Kidney glomerular epithelial cell (primary cell): ENCODE measurements at regions not wholly inside any gene's neighbourhood (a gene's known extent, or its start where the extent isn't known, plus 50 kb on each side); places are given as distances from the start of the nearest gene placed in this dataset.
"Not testable (repeated sequence)": the region's sequence is repeated elsewhere in the genome, so short reads cannot be mapped to it uniquely, and the experiment has no call there.

Source experiments
- DNase-seq: peaks from one replicate; lab custom pipeline; 2025; lab: John Stamatoyannopoulos, UW

DNA sequence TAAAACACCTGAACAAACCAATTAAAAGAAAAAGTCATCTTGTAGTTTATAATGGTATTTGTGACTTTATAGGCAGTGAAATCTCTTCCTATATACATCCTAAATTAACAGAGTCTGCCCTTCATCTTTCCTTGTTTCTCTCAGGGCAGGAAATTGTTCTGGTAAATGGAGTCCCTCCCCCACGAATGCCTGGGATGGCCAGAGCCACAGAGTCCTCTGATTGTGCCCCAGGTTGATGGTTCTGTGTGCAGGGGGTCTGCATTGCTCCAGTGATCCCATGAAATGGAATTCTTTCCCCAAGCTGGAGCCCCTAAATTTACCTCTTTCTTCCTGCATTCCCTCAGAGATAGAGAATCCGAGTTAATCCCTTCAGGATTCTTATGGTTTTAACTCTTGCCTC, 155.5 kb downstream of the MTX2 start:
- no peak for DNase-seq

GRCh38 chr2:176427549-176427948, 158.3 kb downstream of the MTX2 start:
- DNase-seq: no peak

DNA sequence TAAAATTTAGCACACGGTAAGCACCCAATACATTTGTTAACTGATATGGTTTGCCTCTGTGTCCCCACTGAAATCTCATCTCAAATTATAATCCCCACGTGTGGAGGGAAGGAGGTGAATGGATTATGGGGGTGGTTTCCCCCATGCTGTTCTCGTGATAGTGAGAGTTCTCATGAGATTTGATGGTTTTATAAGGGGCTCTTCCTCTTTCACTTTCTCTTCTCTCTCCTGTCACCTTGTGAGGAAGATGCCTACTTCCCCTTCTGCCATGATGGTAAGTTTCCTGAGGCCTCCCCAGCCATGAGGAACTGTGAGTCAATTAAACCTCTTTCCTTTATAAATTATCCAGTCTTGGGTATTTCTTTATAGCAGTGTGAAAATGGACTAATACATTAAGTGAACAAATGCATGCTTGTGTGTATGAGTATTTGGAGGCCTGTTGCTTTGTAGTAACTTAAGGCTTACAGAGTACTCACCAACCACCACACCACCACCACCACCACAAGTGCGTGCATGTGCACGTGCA, 159.8 kb downstream of the MTX2 start:
- DNase-seq: not testable (repeated sequence)

GRCh38 chr2:176432434-176432833, 163.2 kb downstream of the MTX2 start:
- no peak for DNase-seq

GRCh38 chr2:176435729-176436128, 166.5 kb downstream of the MTX2 start:
- no peak for DNase-seq

DNA sequence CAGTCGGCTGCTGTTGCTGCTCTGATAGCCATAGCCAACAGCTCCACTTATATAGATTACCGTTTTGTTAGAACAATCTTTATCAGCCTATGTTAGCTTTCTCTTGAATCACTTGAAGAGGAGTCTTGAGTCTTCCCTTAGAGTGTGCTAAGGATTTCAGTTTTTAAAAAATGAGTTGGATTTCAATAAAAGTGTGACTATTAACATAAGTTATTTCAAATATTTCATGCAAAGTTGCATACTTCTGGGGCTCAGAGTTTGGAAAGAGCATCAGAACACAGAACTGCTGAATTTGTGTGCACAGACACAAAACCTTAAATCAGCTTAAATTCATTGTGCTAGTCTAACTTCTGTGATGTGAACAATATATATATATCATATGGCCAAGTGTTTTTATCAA, 174.7 kb downstream of the MTX2 start:
- DNase-seq: no peak

- DNase-seq: peak; percentile 41
Observed at GRCh38 chr2:176445956-176446355, 176.7 kb downstream of the MTX2 start.

GRCh38 chr2:176446718-176447414, 177.6 kb downstream of the MTX2 start:
- DNase-seq: no peak

DNA sequence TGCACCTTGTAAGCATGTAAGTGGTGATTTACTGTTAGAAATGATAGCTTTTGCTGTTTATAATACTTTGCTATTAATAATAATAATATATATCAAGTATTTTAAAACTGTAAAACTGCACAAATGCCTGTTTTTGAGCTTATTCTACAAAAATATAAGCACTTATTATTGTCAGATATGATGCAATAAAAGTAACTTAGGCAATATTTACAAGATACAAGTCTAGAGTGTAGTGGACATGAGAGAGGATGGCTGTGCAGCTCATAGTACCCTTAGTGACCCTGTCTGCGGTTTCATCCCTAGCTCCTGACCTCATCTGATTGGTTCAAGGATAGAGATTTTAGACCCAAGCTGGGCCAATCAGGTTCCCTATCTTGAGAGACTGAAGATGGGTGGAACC, 178.4 kb downstream of the MTX2 start:
- no peak for DNase-seq

DNA sequence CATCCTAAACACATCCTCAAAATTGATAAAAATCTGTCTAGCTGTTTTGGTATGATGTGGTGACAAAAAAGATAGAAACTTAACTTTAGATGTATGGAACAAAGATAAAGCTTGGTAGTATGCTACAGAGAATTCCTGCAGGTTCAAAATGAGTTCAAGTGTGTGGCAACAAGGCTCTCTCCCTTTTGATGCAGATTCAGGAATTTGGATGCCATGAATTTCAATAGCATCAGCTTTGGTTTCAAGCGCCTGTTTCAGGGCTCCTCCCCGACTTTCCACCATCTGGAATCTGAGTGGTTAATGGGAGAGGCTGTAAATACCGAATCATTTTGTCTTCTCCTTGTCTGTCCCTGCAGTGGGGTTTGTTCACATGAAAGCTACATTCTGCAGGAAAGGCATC, 180.6 kb downstream of the MTX2 start:
- no peak for DNase-seq

DNA sequence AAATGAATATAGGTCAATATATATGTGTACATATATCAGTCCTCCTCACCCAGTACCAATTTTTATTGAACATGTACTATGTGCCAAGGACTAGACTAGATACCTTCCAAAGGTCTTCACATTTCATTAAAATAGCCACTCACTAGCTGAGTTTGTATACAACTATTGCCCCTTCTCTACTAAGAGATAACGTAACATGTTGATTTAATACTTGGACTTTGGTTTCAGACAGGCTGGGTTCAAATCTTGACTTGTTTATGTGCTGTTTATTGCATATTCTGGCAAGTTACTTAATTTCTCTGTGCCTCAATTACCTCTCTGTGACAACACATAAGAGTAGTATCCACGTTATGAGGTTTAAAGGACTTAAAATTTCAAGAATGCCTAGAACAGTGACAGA, 184.5 kb downstream of the MTX2 start:
- DNase-seq: no peak

DNA sequence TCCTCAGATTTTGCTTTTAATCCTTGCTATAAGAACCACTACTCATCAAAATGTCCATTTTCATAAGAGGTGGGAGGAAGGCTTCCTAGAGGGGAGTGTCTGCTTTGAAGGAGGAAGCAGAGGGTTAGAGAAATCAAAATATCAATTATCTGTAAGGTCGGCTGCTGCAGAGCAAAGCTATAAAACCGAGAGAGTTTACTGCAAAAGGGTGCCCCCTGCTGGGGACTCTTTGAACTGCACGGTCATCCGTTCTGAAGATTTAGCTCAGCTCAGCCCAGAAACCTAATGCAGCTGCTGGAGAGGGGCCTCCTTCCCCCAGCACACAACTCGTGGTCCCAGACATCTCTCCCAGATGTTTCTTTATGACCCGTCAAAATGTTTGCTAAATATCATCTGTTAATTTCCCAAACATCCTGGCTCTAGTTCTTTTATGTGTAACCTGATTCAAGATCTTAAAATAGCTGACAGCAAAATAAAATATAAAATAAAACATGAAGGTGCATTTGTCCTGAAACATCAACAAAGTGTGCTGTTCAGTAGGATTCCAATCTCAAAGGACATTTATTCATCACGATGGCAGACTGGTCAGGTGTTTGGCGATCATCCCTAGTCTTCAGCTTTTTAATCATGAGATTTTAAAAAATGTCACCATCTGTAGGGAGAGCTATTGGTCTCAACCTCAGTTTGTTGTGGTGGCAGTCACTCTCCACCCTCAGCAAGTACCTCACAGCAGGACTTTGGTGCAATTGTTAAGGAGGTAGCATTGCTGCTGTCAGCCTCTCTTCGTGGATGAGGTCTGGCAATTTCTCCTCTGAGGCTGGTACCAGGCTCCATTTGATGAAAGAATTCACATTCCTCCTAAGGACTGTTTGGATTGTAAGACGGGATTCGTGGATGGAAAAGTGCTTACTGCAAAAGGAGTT, 185.9 kb downstream of the MTX2 start:
- peak; percentile 63 for DNase-seq

DNA sequence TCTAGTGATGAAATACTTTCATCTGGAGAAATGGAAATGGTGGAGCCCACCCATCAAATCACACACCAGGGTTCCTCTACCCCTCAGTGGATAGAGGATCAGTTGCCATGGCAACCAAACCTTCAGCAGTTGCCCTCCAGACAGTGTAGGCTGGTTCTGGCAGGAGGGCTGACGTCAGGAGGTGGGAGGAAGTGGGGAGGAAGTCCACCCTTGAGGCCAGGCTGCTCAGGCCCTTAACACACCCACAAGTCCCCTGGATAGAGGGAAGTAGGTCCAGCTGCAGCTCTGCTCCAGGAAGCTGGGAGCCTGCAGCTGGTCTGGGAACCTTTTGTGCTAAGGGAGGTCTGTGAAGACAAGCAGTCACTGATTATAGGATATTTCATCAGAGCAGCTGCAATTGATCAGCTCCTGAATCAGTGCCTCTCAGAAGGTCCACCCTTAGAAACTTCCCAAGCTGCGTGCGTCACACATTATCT, 186.6 kb downstream of the MTX2 start:
- no peak for DNase-seq

DNA sequence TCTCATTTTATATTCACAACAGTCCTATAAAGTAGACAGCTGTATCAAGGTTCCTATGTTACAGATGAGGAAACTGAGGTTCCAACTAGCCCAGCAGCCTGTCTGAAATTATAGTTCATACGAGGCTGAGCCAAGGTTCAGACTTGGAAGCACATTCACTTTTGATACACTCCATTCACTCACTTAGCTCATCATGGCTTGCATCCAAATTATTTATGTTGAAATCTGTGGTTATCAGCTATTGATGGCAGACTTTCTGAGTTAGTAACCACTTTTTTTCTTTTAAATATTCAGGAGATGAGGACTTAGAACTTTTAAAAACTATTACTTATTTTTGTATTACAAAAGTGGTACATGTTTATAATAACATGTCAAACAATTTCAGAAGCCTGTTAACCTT, 188.2 kb downstream of the MTX2 start:
- DNase-seq: no peak

GRCh38 chr2:176461098-176461808, 192.0 kb downstream of the MTX2 start:
- DNase-seq: peak; percentile 33

GRCh38 chr2:176461809-176462670, 192.8 kb downstream of the MTX2 start:
- DNase-seq: peak; percentile 56

GRCh38 chr2:176463546-176463945, 194.3 kb downstream of the MTX2 start:
- DNase-seq: no peak

GRCh38 chr2:176464886-176465564, 195.8 kb downstream of the MTX2 start:
- DNase-seq: no peak

DNA sequence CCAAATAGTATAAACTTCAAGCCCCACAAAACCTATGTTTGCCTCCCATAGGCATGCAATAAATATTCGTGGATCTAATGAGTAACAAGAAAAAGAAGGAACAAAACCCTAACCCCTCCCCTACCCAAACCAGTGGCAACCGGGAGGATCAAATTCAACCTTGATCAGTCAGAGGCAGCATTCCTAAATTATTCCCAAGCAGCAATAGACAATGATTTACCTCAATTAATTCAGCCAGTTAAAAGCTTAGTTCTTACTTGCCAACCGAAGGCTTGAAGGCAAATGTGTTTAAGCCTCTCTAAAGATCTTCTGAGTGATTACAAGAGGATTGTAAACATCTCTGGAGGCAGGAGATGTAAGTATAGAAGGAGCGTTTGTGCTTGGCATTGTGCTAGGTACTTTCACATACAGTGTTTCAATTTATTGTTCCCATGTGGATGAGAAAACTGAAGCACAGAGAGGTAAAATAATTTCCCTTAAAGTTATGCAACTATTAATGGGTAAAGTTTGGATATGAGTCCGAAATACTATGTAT, 197.7 kb downstream of the MTX2 start:
- DNase-seq: peak; percentile 45

DNA sequence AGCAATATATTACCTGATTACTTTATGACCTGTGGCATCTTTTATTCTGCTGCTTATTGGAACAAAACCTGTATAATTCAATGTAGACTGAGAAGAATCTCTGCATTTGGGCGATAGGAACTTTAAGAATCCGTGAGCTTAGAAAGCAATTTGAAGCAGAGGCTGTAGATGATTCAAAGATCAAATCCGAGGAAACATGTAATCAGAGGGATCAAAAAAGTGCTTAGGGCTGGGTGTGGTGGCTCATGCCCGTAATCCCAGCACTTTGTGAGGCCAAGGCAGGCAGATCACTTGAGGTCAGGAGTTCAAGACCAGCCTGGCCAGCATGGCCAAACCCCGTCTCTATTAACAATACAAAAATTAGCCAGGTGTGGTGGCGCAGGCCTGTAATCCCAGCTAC, 198.4 kb downstream of the MTX2 start:
- no peak for DNase-seq
